H9 (cell line): ENCODE measurements at regions not wholly inside any gene's neighbourhood (a gene's known extent, or its start where the extent isn't known, plus 50 kb on each side); places are given as distances from the start of the nearest gene placed in this dataset.
"Not testable (repeated sequence)": the region's sequence is repeated elsewhere in the genome, so short reads cannot be mapped to it uniquely, and the experiment has no call there.

Experiments
- DNase-seq: peaks from one replicate; pipeline ENCODE4 v3.0.0-alpha.2; 2017
- H2AFZ ChIP-seq: one replicate; pipeline ENCODE4 v1.6.1; 2013; ENCODE audit warnings: mild to moderate bottlenecking, low read length, control low read depth, moderate library complexity
- H2AK5ac ChIP-seq: 2 replicates; pipeline ENCODE4 v1.6.1; 2013; ENCODE audit warnings: low read length, control low read depth, mixed read lengths; ENCODE audit not compliant: insufficient read length
- H2BK120ac ChIP-seq: one replicate; pipeline ENCODE4 v1.6.1; 2013; ENCODE audit warnings: low read depth, mild to moderate bottlenecking, low read length, control low read depth, inconsistent platforms; ENCODE audit not compliant: poor library complexity, severe bottlenecking
- H2BK12ac ChIP-seq: 2 replicates; pipeline ENCODE4 v1.6.1; 2013; ENCODE audit warnings: low read length, control low read depth, mixed read lengths, low read depth; ENCODE audit not compliant: insufficient read length
- H2BK15ac ChIP-seq: 2 replicates; pipeline ENCODE4 v1.6.1; 2013; ENCODE audit warnings: low read depth, low read length, control low read depth
- H2BK20ac ChIP-seq: one replicate; pipeline ENCODE4 v1.6.1; 2013; ENCODE audit warnings: low read depth, mild to moderate bottlenecking, low read length, control low read depth, inconsistent platforms; ENCODE audit not compliant: poor library complexity, severe bottlenecking
- H2BK5ac ChIP-seq: 2 replicates; pipeline ENCODE4 v1.6.1; 2013; ENCODE audit warnings: low read length, control low read depth, mixed read lengths; ENCODE audit not compliant: insufficient read length
- H3K14ac ChIP-seq: 2 replicates; pipeline ENCODE4 v1.6.1; 2013; ENCODE audit warnings: low read length, control low read depth; ENCODE audit not compliant: insufficient read depth
- H3K18ac ChIP-seq: 2 replicates; pipeline ENCODE4 v1.6.1; 2013; ENCODE audit warnings: low read depth, mild to moderate bottlenecking, mixed read lengths, low read length, control low read depth; ENCODE audit not compliant: insufficient read length
- H3K23ac ChIP-seq: 2 replicates; pipeline ENCODE4 v1.6.1; 2013; ENCODE audit warnings: low read length, control low read depth, mixed read lengths, low read depth; ENCODE audit not compliant: insufficient read length
- H3K23me2 ChIP-seq: 2 replicates; pipeline ENCODE4 v1.6.1; 2013; ENCODE audit warnings: low read depth, mild to moderate bottlenecking, mixed read lengths, low read length, control low read depth; ENCODE audit not compliant: insufficient read length, poor library complexity, severe bottlenecking
- H3K27ac ChIP-seq: 2 replicates; pipeline ENCODE4 v1.5.1; 2013; ENCODE audit warnings: low read length, control low read depth, mixed read lengths, low read depth; ENCODE audit not compliant: insufficient read length
- H3K27me3 ChIP-seq: 2 replicates; pipeline ENCODE4 v1.6.1; 2013; ENCODE audit warnings: low read length, control low read depth, inconsistent platforms; ENCODE audit not compliant: insufficient read depth
- H3K4ac ChIP-seq: 2 replicates; pipeline ENCODE4 v1.6.1; 2013; ENCODE audit warnings: low read depth, mild to moderate bottlenecking, control low read depth, inconsistent platforms, low read length, moderate library complexity
- H3K4me1 ChIP-seq: 2 replicates; pipeline ENCODE4 v1.6.1; 2013; ENCODE audit warnings: low read length, control low read depth, inconsistent platforms; ENCODE audit not compliant: insufficient read depth
- H3K4me2 ChIP-seq: 2 replicates; pipeline ENCODE4 v1.6.1; 2013; ENCODE audit warnings: low read length, control low read depth, mixed read lengths; ENCODE audit not compliant: insufficient read length, insufficient read depth
- H3K56ac ChIP-seq: 2 replicates; pipeline ENCODE4 v1.6.1; 2013; ENCODE audit warnings: low read depth, mild to moderate bottlenecking, mixed read lengths, low read length, control low read depth; ENCODE audit not compliant: insufficient read length
- H3K79me1 ChIP-seq: 2 replicates; pipeline ENCODE4 v1.6.1; 2013; ENCODE audit warnings: low read depth, mild to moderate bottlenecking, moderate library complexity, low read length, control low read depth, inconsistent platforms; ENCODE audit not compliant: insufficient read depth, poor library complexity, severe bottlenecking
- H3K79me2 ChIP-seq: 2 replicates; pipeline ENCODE4 v1.6.1; 2013; ENCODE audit warnings: low read length, control low read depth, inconsistent platforms; ENCODE audit not compliant: insufficient read depth
- H3K9ac ChIP-seq: 2 replicates; pipeline ENCODE4 v1.6.1; 2013; ENCODE audit warnings: low read length, control low read depth, mixed read lengths; ENCODE audit not compliant: insufficient read length; ENCODE audit errors: extremely low read depth
- H3K9me3 ChIP-seq: one replicate; pipeline ENCODE4 v1.6.1; 2013; ENCODE audit warnings: low read depth, low read length, inconsistent platforms; ENCODE audit not compliant: control insufficient read depth
- H3T11ph ChIP-seq: one replicate; pipeline ENCODE4 v1.6.1; 2013; ENCODE audit warnings: mild to moderate bottlenecking, low read length, control low read depth, inconsistent platforms
- H4K20me1 ChIP-seq: one replicate; pipeline ENCODE4 v1.6.1; 2013; ENCODE audit not compliant: control insufficient read depth, insufficient read length, insufficient read depth
- H4K5ac ChIP-seq: 2 replicates; pipeline ENCODE4 v1.6.1; 2013; ENCODE audit warnings: low read depth, mild to moderate bottlenecking, mixed read lengths, low read length, control low read depth; ENCODE audit not compliant: insufficient read length
- H4K8ac ChIP-seq: replicated peaks from 2 replicates; pipeline ENCODE4 v1.6.1; 2013; ENCODE audit warnings: low read length, control low read depth, mixed read lengths, low read depth; ENCODE audit not compliant: insufficient read length
- H4K91ac ChIP-seq: 2 replicates; pipeline ENCODE4 v1.6.1; 2013; ENCODE audit warnings: low read depth, mild to moderate bottlenecking, moderate library complexity, mixed read lengths, low read length, control low read depth; ENCODE audit not compliant: insufficient read length
- H3K27ac Mint-ChIP-seq, 3 experiments: 2 replicates in 2 of 3; 3 replicates in 1 of 3; pipeline ENCODE4 v1.8.0; 2020 to 2021; ENCODE audit warnings: mixed read lengths in 3 of 3, mild to moderate bottlenecking in 1 of 3, moderate library complexity in 1 of 3
- H3K27me3 Mint-ChIP-seq: 2 replicates; pipeline ENCODE4 v1.8.0; 2021; ENCODE audit warnings: low read depth, mild to moderate bottlenecking, moderate library complexity, mixed read lengths
- H3K36me3 Mint-ChIP-seq, 3 experiments: 2 replicates in 2 of 3; 3 replicates in 1 of 3; pipeline ENCODE4 v1.8.0; 2020 to 2021; ENCODE audit warnings: low read depth in 3 of 3, mixed read lengths in 3 of 3; ENCODE audit not compliant: insufficient read depth in 1 of 3
- H3K4me1 Mint-ChIP-seq, 2 experiments: 2 replicates each; pipeline ENCODE4 v1.8.0; 2020; ENCODE audit warnings: mixed read lengths in 2 of 2
- H3K4me3 Mint-ChIP-seq, 2 experiments: 2 replicates in 1 of 2; 3 replicates in 1 of 2; pipeline ENCODE4 v1.8.0; 2020 to 2021; ENCODE audit warnings: mild to moderate bottlenecking in 2 of 2, mixed read lengths in 2 of 2, moderate library complexity in 1 of 2
- H3K9me3 Mint-ChIP-seq, 2 experiments: 2 replicates in 1 of 2; 3 replicates in 1 of 2; pipeline ENCODE4 v1.8.0; 2020; ENCODE audit warnings: mild to moderate bottlenecking in 2 of 2, mixed read lengths in 2 of 2, moderate library complexity in 1 of 2
- WGBS: extraction: QIAGEN DNeasy Blood & Tissue Kit; methylation state at CpG from one replicate; pipeline ENCODE4 v1.1.7; 2013; ENCODE audit warnings: missing lambda C conversion rate, low lambda C conversion rate, mixed read lengths; ENCODE audit not compliant: insufficient read length; ENCODE audit errors: extremely low coverage; 5-methylcytosine and 5-hydroxymethylcytosine counted together
- TF ChIP-seq, protein P1 (sequence below): fragments of 200-600 bp; sonication (generic); conservative IDR thresholded peaks from 3 replicates; pipeline ENCODE4 v1.8.0; 2021; ENCODE audit warnings: antibody characterized with exemption, mild to moderate bottlenecking

DNA sequence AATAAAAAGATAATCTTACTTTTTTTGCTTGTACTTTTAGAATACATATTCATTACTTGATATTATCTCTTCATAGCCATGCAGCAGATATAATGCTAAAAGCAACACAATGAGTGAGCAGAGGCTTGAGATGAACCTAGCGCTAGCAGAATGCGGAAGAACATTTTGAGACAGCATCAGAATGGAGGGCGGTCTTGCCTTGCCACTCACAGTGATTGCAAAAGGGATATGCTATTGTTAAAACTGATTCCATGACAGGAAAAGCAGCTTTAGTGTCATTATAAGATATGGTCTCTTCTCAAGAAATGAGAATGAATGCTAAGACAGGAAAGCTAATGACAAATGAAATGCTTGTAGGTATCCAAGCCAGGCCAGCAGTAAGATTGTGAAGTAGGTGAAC, 200.0 kb upstream of the GJE1 start:
- H3K4me2 ChIP-seq, result no peak overlapping the region
- H4K8ac ChIP-seq, result no peak overlapping the region
- TF ChIP-seq, protein P1, sequence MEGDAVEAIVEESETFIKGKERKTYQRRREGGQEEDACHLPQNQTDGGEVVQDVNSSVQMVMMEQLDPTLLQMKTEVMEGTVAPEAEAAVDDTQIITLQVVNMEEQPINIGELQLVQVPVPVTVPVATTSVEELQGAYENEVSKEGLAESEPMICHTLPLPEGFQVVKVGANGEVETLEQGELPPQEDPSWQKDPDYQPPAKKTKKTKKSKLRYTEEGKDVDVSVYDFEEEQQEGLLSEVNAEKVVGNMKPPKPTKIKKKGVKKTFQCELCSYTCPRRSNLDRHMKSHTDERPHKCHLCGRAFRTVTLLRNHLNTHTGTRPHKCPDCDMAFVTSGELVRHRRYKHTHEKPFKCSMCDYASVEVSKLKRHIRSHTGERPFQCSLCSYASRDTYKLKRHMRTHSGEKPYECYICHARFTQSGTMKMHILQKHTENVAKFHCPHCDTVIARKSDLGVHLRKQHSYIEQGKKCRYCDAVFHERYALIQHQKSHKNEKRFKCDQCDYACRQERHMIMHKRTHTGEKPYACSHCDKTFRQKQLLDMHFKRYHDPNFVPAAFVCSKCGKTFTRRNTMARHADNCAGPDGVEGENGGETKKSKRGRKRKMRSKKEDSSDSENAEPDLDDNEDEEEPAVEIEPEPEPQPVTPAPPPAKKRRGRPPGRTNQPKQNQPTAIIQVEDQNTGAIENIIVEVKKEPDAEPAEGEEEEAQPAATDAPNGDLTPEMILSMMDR, result no peak
- no peak overlapping the region for H2BK5ac ChIP-seq
- no CpG with 5 or more reads among the region's 3 CpGs for WGBS
- Mint-ChIP-seq H3K4me3 (no peak overlapping the region), H3K36me3 (no peaks in the 10 kb centered on the region), H3K4me1 (no peaks in the 10 kb centered on the region), H3K27ac (no peak overlapping the region), H3K27me3 (no peaks in the 10 kb centered on the region), H3K9me3 (no peaks in the 10 kb centered on the region)
- no peak overlapping the region for H4K5ac ChIP-seq
- no peak for DNase-seq
- H3K4me1 ChIP-seq, result no peaks in the 10 kb centered on the region
- H2AFZ ChIP-seq, result no peak overlapping the region
- H3K79me1 ChIP-seq, result no peaks in the 10 kb centered on the region
- no peak overlapping the region for H2BK120ac ChIP-seq
- no peak overlapping the region for H3T11ph ChIP-seq
- no peak overlapping the region for H3K14ac ChIP-seq
- no peak overlapping the region for H2BK20ac ChIP-seq
- H3K9ac ChIP-seq, result no peak overlapping the region
- H3K79me2 ChIP-seq, result no peaks in the 10 kb centered on the region
- H3K23me2 ChIP-seq, result no peaks in the 10 kb centered on the region
- no peak overlapping the region for H4K91ac ChIP-seq
- no peak overlapping the region for H3K56ac ChIP-seq
- no peak overlapping the region for H3K27ac ChIP-seq
- H2BK15ac ChIP-seq, result no peak overlapping the region
- H2AK5ac ChIP-seq, result no peak overlapping the region
- no peak overlapping the region for H3K23ac ChIP-seq
- H3K18ac ChIP-seq, result no peak overlapping the region
- H3K4ac ChIP-seq, result no peak overlapping the region
- H2BK12ac ChIP-seq, result no peak overlapping the region
- H3K9me3 ChIP-seq, result no peaks in the 10 kb centered on the region
- no peaks in the 10 kb centered on the region for H4K20me1 ChIP-seq
- no peaks in the 10 kb centered on the region for H3K27me3 ChIP-seq

GRCh38 chr6:141926200-141926900, 206.4 kb upstream of the GJE1 start:
- H2BK5ac ChIP-seq, H3K79me2 ChIP-seq, H2BK12ac ChIP-seq, H3K27me3 ChIP-seq, H4K5ac ChIP-seq, H2BK20ac ChIP-seq, H3K4me3 Mint-ChIP-seq, H3K4ac ChIP-seq, DNase-seq, H3K27ac ChIP-seq, H3K56ac ChIP-seq, H3K9ac ChIP-seq, H3K9me3 Mint-ChIP-seq, H2AFZ ChIP-seq, H2AK5ac ChIP-seq, H3K9me3 ChIP-seq, H3K18ac ChIP-seq, H3K79me1 ChIP-seq, H2BK15ac ChIP-seq, H3K36me3 Mint-ChIP-seq, H3K4me2 ChIP-seq, H4K8ac ChIP-seq, H3K4me1 Mint-ChIP-seq, H3T11ph ChIP-seq, H3K4me1 ChIP-seq, H3K23ac ChIP-seq, H3K14ac ChIP-seq, H4K20me1 ChIP-seq, H4K91ac ChIP-seq, H2BK120ac ChIP-seq, H3K23me2 ChIP-seq, H3K27me3 Mint-ChIP-seq, H3K27ac Mint-ChIP-seq: not testable (repeated sequence)
- no CpG with 5 or more reads among the region's 7 CpGs for WGBS
